DOHH2 (cell line): ENCODE measurements at regions not wholly inside any gene's neighbourhood (a gene's known extent, or its start where the extent isn't known, plus 50 kb on each side); places are given as distances from the start of the nearest gene placed in this dataset.

Source experiments
- H3F3A ChIP-seq: fragments of 200-600 bp; sonication (generic), shearing (Covaris generic); 2 replicates; pipeline ENCODE4 v1.6.0; 2016; ENCODE audit warnings: antibody characterized with exemption, mild to moderate bottlenecking; ENCODE audit not compliant: control insufficient read depth, insufficient read depth
- H3K27ac ChIP-seq: fragments of 200-600 bp; sonication (generic); 2 replicates; pipeline ENCODE4 v1.5.1; 2014; ENCODE audit warnings: low read depth, mild to moderate bottlenecking, low read length, moderate library complexity
- H3K27me3 ChIP-seq: fragments of 200-600 bp; sonication (generic); 2 replicates; pipeline ENCODE4 v1.6.1; 2014; ENCODE audit warnings: mild to moderate bottlenecking, low read length, mixed read lengths; ENCODE audit not compliant: control insufficient read depth
- H3K36me3 ChIP-seq: fragments of 200-600 bp; sonication (generic); 2 replicates; pipeline ENCODE4 v1.6.1; 2014; ENCODE audit warnings: mild to moderate bottlenecking, low read length, moderate library complexity, mixed read lengths; ENCODE audit not compliant: control insufficient read depth
- H3K4me1 ChIP-seq: fragments of 200-600 bp; sonication (generic); 2 replicates; pipeline ENCODE4 v1.6.1; 2014; ENCODE audit warnings: mild to moderate bottlenecking, low read length, mixed read lengths; ENCODE audit not compliant: control insufficient read depth
- H3K4me2 ChIP-seq: fragments of 200-600 bp; sonication (generic); 2 replicates; pipeline ENCODE4 v1.6.0; 2014; ENCODE audit warnings: mild to moderate bottlenecking, low read length, moderate library complexity
- H3K4me3 ChIP-seq: fragments of 200-600 bp; sonication (generic); 2 replicates; pipeline ENCODE4 v1.5.1; 2014; ENCODE audit warnings: mild to moderate bottlenecking, low read length, mixed read lengths
- H3K79me2 ChIP-seq: fragments of 200-600 bp; sonication (generic); 2 replicates; pipeline ENCODE4 v1.6.1; 2014; ENCODE audit warnings: mild to moderate bottlenecking, low read length, mixed read lengths; ENCODE audit not compliant: control insufficient read depth
- H3K9me2 ChIP-seq: fragments of 200-600 bp; sonication (generic); replicated peaks from 2 replicates; pipeline ENCODE4 v1.6.1; 2014; ENCODE audit warnings: mild to moderate bottlenecking, low read length, mixed read lengths; ENCODE audit not compliant: control insufficient read depth
- H3K9me3 ChIP-seq: fragments of 200-600 bp; sonication (generic); 2 replicates; pipeline ENCODE4 v1.6.1; 2014; ENCODE audit warnings: antibody characterized with exemption, low read length, mixed read lengths; ENCODE audit not compliant: control insufficient read depth, insufficient read depth
- H4K20me1 ChIP-seq: fragments of 200-600 bp; sonication (generic); 2 replicates; pipeline ENCODE4 v1.6.0; 2014; ENCODE audit warnings: low read depth, mild to moderate bottlenecking, antibody characterized with exemption, low read length, moderate library complexity; ENCODE audit not compliant: control insufficient read depth, insufficient read depth
- EZH2phosphoT487 ChIP-seq: fragments of 200-600 bp; sonication (generic); IDR thresholded peaks from 2 replicates; pipeline ENCODE4 v1.6.1; 2017; ENCODE audit warnings: borderline replicate concordance, mild to moderate bottlenecking, antibody characterized with exemption, low read length, moderate library complexity, mixed read lengths
- TF ChIP-seq, protein P1 (sequence below): fragments of 200-600 bp; sonication (generic); IDR thresholded peaks from one replicate; pipeline ENCODE4 v1.5.1; 2014; ENCODE audit warnings: antibody characterized with exemption, mild to moderate bottlenecking, low read depth, low read length; ENCODE audit not compliant: poor library complexity, severe bottlenecking

GRCh38 chr12:34311337-34311736 is 289.0 kb downstream of the ALG10 start:
- H3K4me1 ChIP-seq = no peaks in the 10 kb centered on the region
- no peaks in the 10 kb centered on the region for H4K20me1 ChIP-seq
- TF ChIP-seq, protein P1, sequence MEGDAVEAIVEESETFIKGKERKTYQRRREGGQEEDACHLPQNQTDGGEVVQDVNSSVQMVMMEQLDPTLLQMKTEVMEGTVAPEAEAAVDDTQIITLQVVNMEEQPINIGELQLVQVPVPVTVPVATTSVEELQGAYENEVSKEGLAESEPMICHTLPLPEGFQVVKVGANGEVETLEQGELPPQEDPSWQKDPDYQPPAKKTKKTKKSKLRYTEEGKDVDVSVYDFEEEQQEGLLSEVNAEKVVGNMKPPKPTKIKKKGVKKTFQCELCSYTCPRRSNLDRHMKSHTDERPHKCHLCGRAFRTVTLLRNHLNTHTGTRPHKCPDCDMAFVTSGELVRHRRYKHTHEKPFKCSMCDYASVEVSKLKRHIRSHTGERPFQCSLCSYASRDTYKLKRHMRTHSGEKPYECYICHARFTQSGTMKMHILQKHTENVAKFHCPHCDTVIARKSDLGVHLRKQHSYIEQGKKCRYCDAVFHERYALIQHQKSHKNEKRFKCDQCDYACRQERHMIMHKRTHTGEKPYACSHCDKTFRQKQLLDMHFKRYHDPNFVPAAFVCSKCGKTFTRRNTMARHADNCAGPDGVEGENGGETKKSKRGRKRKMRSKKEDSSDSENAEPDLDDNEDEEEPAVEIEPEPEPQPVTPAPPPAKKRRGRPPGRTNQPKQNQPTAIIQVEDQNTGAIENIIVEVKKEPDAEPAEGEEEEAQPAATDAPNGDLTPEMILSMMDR = no peak
- TF ChIP-seq EZH2phosphoT487 = no peak
- no peaks in the 10 kb centered on the region for H3F3A ChIP-seq
- no peak overlapping the region for H3K4me2 ChIP-seq
- no peaks in the 10 kb centered on the region for H3K79me2 ChIP-seq
- no peaks in the 10 kb centered on the region for H3K36me3 ChIP-seq
- no peak overlapping the region for H3K4me3 ChIP-seq
- peaks cover 15% of the 10 kb centered on the region; the same call in 1 of the 2 replicates for H3K9me3 ChIP-seq
- H3K27ac ChIP-seq = no peak overlapping the region
- no peaks in the 10 kb centered on the region for H3K9me2 ChIP-seq
- no peaks in the 10 kb centered on the region for H3K27me3 ChIP-seq

- H3K27me3 ChIP-seq = no peaks in the 10 kb centered on the region
- no peaks in the 10 kb centered on the region for H3F3A ChIP-seq
- no peak for TF ChIP-seq EZH2phosphoT487
- TF ChIP-seq, protein P1 = no peak
- H3K4me2 ChIP-seq = no peak overlapping the region
- no peaks in the 10 kb centered on the region for H4K20me1 ChIP-seq
- H3K36me3 ChIP-seq = no peaks in the 10 kb centered on the region
- H3K4me3 ChIP-seq = no peak overlapping the region
- H3K27ac ChIP-seq = no peak overlapping the region
- H3K79me2 ChIP-seq = no peaks in the 10 kb centered on the region
- no peaks in the 10 kb centered on the region for H3K9me2 ChIP-seq
- H3K9me3 ChIP-seq = peaks cover 65% of the 10 kb centered on the region
- H3K4me1 ChIP-seq = no peaks in the 10 kb centered on the region
Measured at GRCh38 chr12:34327671-34328070, 305.4 kb downstream of the ALG10 start.

DNA sequence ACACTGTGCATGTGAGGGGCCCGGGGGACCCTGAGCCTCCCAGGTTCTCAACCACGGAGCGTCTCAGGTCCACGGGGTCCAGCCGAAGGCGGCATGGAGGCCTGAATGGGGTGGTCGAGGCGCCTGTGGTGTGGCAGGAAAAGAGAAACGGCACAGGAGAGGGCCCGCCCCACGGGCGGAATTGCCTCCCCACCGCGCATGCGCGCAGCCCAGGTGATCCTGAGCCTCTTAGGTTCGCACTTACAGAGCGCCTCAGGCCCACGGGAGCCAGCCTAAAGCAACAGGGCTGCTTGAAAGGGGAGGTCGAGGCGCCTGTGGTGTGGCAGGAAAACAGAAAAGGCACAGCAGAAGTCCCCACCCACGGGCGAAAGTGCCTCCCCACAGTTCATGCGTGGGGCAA is 311.0 kb downstream of the ALG10 start:
- peaks cover 51% of the 10 kb centered on the region for H3K9me3 ChIP-seq
- no peaks in the 10 kb centered on the region for H4K20me1 ChIP-seq
- no peaks in the 10 kb centered on the region for H3K4me1 ChIP-seq
- H3K9me2 ChIP-seq = no peaks in the 10 kb centered on the region
- no peaks in the 10 kb centered on the region for H3K79me2 ChIP-seq
- H3K27ac ChIP-seq = no peak overlapping the region
- H3K4me3 ChIP-seq = no peak overlapping the region
- TF ChIP-seq EZH2phosphoT487 = no peak
- TF ChIP-seq, protein P1 = no peak
- no peaks in the 10 kb centered on the region for H3F3A ChIP-seq
- H3K36me3 ChIP-seq = no peaks in the 10 kb centered on the region
- H3K27me3 ChIP-seq = no peaks in the 10 kb centered on the region
- H3K4me2 ChIP-seq = no peak overlapping the region

GRCh38 chr12:34334538-34334937 is 312.2 kb downstream of the ALG10 start:
- Histone ChIP-seq H3K4me2 (no peak overlapping the region), H3K27ac (no peak overlapping the region), H3K9me2 (no peaks in the 10 kb centered on the region), H3K4me1 (no peaks in the 10 kb centered on the region), H3K27me3 (no peaks in the 10 kb centered on the region), H3K9me3 (peaks cover 51% of the 10 kb centered on the region), H3F3A (no peaks in the 10 kb centered on the region), H3K4me3 (no peak overlapping the region), H3K36me3 (no peaks in the 10 kb centered on the region), H4K20me1 (no peaks in the 10 kb centered on the region), H3K79me2 (no peaks in the 10 kb centered on the region)
- TF ChIP-seq EZH2phosphoT487 = no peak
- TF ChIP-seq, protein P1 = no peak
